HEK293T (cell line): ENCODE measurements at regions not wholly inside any gene's neighbourhood (a gene's known extent, or its start where the extent isn't known, plus 50 kb on each side); places are given as distances from the start of the nearest gene placed in this dataset.

Experiments used
- CTCF ChIA-PET: fragments of 350-600 bp; formaldehyde crosslinking; extraction: SDS; loops from one replicate; lab custom pipeline; 2021; ENCODE audit warnings: antibody characterized with exemption, inconsistent platforms; lab: Yijun Ruan, JAX
- POLR2A ChIA-PET: fragments of 350-600 bp; formaldehyde crosslinking; extraction: SDS; loops from one replicate; lab custom pipeline; 2020; ENCODE audit warnings: antibody characterized with exemption, inconsistent platforms; lab: Yijun Ruan, JAX
- DNase-seq: peaks from one replicate; pipeline ENCODE4 v3.0.0; 2012; ENCODE audit warnings: mixed read lengths; ENCODE audit errors: extremely low spot score
- ARNT ChIP-seq: fragments of 450-650 bp; IDR thresholded peaks from 2 replicates; pipeline ENCODE4 v1.6.1; 2017; ENCODE audit warnings: mild to moderate bottlenecking
- BHLHE40 ChIP-seq: fragments of 450-650 bp; IDR thresholded peaks from 2 replicates; pipeline ENCODE4 v1.6.1; 2016; ENCODE audit warnings: mild to moderate bottlenecking, moderate library complexity, borderline replicate concordance
- CTBP1 ChIP-seq: fragments of 450-650 bp; IDR thresholded peaks from 2 replicates; pipeline ENCODE4 v1.6.1; 2016; ENCODE audit warnings: borderline replicate concordance
- ELF4 ChIP-seq: fragments of 450-650 bp; IDR thresholded peaks from 2 replicates; pipeline ENCODE4 v1.6.1; 2017; ENCODE audit warnings: antibody characterized with exemption
- FOXA1 ChIP-seq: fragments of 450-650 bp; IDR thresholded peaks from 2 replicates; pipeline ENCODE4 v1.6.1; 2016; ENCODE audit warnings: mild to moderate bottlenecking
- FOXK2 ChIP-seq: fragments of 450-650 bp; IDR thresholded peaks from 2 replicates; pipeline ENCODE4 v1.6.1; 2016; ENCODE audit warnings: mild to moderate bottlenecking
- FOXM1 ChIP-seq: fragments of 450-650 bp; IDR thresholded peaks from 2 replicates; pipeline ENCODE4 v1.6.1; 2017; ENCODE audit warnings: mild to moderate bottlenecking, borderline replicate concordance
- HDGF ChIP-seq: fragments of 450-650 bp; IDR thresholded peaks from 2 replicates; pipeline ENCODE4 v1.6.1; 2017; ENCODE audit warnings: antibody characterized with exemption, borderline replicate concordance
- L3MBTL2 ChIP-seq: fragments of 450-650 bp; conservative IDR thresholded peaks from 2 replicates; pipeline ENCODE4 v1.6.1; 2016; ENCODE audit warnings: mild to moderate bottlenecking
- LEF1 ChIP-seq: fragments of 450-650 bp; IDR thresholded peaks from 2 replicates; pipeline ENCODE4 v1.6.1; 2017; ENCODE audit warnings: mild to moderate bottlenecking, borderline replicate concordance
- NFRKB ChIP-seq: fragments of 450-650 bp; IDR thresholded peaks from 2 replicates; pipeline ENCODE4 v1.6.1; 2016; ENCODE audit warnings: mild to moderate bottlenecking, moderate library complexity
- PKNOX1 ChIP-seq: fragments of 450-650 bp; IDR thresholded peaks from 2 replicates; pipeline ENCODE4 v1.6.1; 2016
- SP1 ChIP-seq: fragments of 450-650 bp; IDR thresholded peaks from 2 replicates; pipeline ENCODE4 v1.6.1; 2017
- SUZ12 ChIP-seq: fragments of 450-650 bp; IDR thresholded peaks from 2 replicates; pipeline ENCODE4 v1.6.1; 2016; ENCODE audit warnings: mild to moderate bottlenecking
- TARDBP ChIP-seq: fragments of 450-650 bp; IDR thresholded peaks from 2 replicates; pipeline ENCODE4 v1.6.1; 2016
- ZNF384 ChIP-seq: fragments of 450-650 bp; IDR thresholded peaks from 2 replicates; pipeline ENCODE4 v1.6.1; 2016

GRCh38 chr4:62275470-62275869 is 1075.3 kb downstream of the ADGRL3 start:
- DNase-seq: no peak
- CTCF ChIA-PET: no interaction called here

GRCh38 chr4:62274782-62275181 is 1074.7 kb downstream of the ADGRL3 start:
- POLR2A ChIA-PET: no interaction called here
- no peak for TF ChIP-seq L3MBTL2
- no peak for TF ChIP-seq BHLHE40
- TF ChIP-seq HDGF: no peak
- no peak for TF ChIP-seq NFRKB
- no peak for TF ChIP-seq FOXK2
- TF ChIP-seq ELF4: no peak
- TF ChIP-seq ZNF384: no peak
- no peak for TF ChIP-seq PKNOX1
- TF ChIP-seq SP1: no peak
- TF ChIP-seq ARNT: no peak
- TF ChIP-seq CTBP1: no peak
- no peak for TF ChIP-seq FOXM1
- TF ChIP-seq SUZ12: no peak
- no peak for TF ChIP-seq FOXA1
- TF ChIP-seq TARDBP: no peak
- TF ChIP-seq LEF1: no peak
- DNase-seq: no peak
- CTCF ChIA-PET: no interaction called here

More at GRCh38 chr4:62275470-62275869, 1075.3 kb downstream of the ADGRL3 start:
- TF ChIP-seq SUZ12: no peak
- TF ChIP-seq FOXK2: no peak
- no peak for TF ChIP-seq SP1
- TF ChIP-seq TARDBP: no peak
- no peak for TF ChIP-seq ELF4
- no peak for TF ChIP-seq ARNT
- POLR2A ChIA-PET: no interaction called here

- TF ChIP-seq L3MBTL2 (no peak), LEF1 (no peak), FOXK2 (no peak), ZNF384 (no peak), PKNOX1 (no peak), FOXA1 (no peak), BHLHE40 (no peak), TARDBP (no peak), SP1 (no peak), FOXM1 (no peak)
- ChIA-PET CTCF (no interaction called here), POLR2A (no interaction called here)
- no peak for DNase-seq
Observed at GRCh38 chr4:62271107-62271506, 1071.0 kb downstream of the ADGRL3 start.

GRCh38 chr4:62269918-62270317 is 1069.8 kb downstream of the ADGRL3 start:
- TF ChIP-seq ARNT (no peak), LEF1 (no peak), ELF4 (no peak), BHLHE40 (no peak), FOXM1 (no peak), HDGF (no peak), NFRKB (no peak), ZNF384 (no peak), TARDBP (no peak), SUZ12 (no peak), FOXK2 (no peak), PKNOX1 (no peak)
- ChIA-PET CTCF (no interaction called here), POLR2A (no interaction called here)
- no peak for DNase-seq

GRCh38 chr4:62263454-62263853 is 1063.3 kb downstream of the ADGRL3 start:
- CTCF ChIA-PET: no interaction called here
- TF ChIP-seq SUZ12: no peak
- TF ChIP-seq BHLHE40: no peak
- no peak for TF ChIP-seq ELF4
- TF ChIP-seq L3MBTL2: no peak
- TF ChIP-seq SP1: no peak
- TF ChIP-seq HDGF: no peak
- no peak for TF ChIP-seq FOXM1
- DNase-seq: no peak
- POLR2A ChIA-PET: no interaction called here

GRCh38 chr4:62262676-62263075 is 1062.5 kb downstream of the ADGRL3 start:
- POLR2A ChIA-PET: no interaction called here
- DNase-seq: no peak
- CTCF ChIA-PET: no interaction called here
- TF ChIP-seq ELF4 (no peak), LEF1 (no peak), TARDBP (no peak), ARNT (no peak), SP1 (no peak), FOXM1 (no peak), NFRKB (no peak), ZNF384 (no peak), HDGF (no peak), SUZ12 (no peak), FOXA1 (no peak), BHLHE40 (no peak), FOXK2 (no peak), CTBP1 (no peak), PKNOX1 (no peak), L3MBTL2 (no peak)
